Neuronal stem cell (in vitro differentiated cells): ENCODE measurements at regions not wholly inside any gene's neighbourhood (a gene's known extent, or its start where the extent isn't known, plus 50 kb on each side); places are given as distances from the start of the nearest gene placed in this dataset.
A peak's percentile ranks its signal among the peaks of the same experiment; 100 is the strongest.

Experiments
- DNase-seq: peaks from one replicate; pipeline ENCODE4 v3.0.0-alpha.2; 2013; ENCODE audit warnings: low spot score
- H2AFZ ChIP-seq: one replicate; pipeline ENCODE4 v1.6.1; 2013; ENCODE audit warnings: mild to moderate bottlenecking, low read length, inconsistent platforms
- H2AK5ac ChIP-seq: 2 replicates; pipeline ENCODE4 v1.6.1; 2013; ENCODE audit warnings: low read depth, mild to moderate bottlenecking, inconsistent platforms, low read length, moderate library complexity, mixed read lengths
- H2BK120ac ChIP-seq: 2 replicates; pipeline ENCODE4 v1.6.1; 2013; ENCODE audit warnings: low read depth, mild to moderate bottlenecking, inconsistent platforms, low read length, moderate library complexity, mixed read lengths
- H2BK12ac ChIP-seq: one replicate; pipeline ENCODE4 v1.6.1; 2013; ENCODE audit warnings: low read length, inconsistent platforms
- H2BK15ac ChIP-seq: 2 replicates; pipeline ENCODE4 v1.6.1; 2013; ENCODE audit warnings: mild to moderate bottlenecking, low read length, inconsistent platforms, mixed read lengths
- H2BK5ac ChIP-seq: one replicate; pipeline ENCODE4 v1.6.1; 2013; ENCODE audit warnings: inconsistent platforms, mild to moderate bottlenecking, low read length, moderate library complexity
- H3K14ac ChIP-seq: one replicate; pipeline ENCODE4 v1.6.1; 2013; ENCODE audit warnings: low read length, inconsistent platforms
- H3K18ac ChIP-seq: 2 replicates; pipeline ENCODE4 v1.6.1; 2013; ENCODE audit warnings: low read length, inconsistent platforms
- H3K23ac ChIP-seq: 2 replicates; pipeline ENCODE4 v1.6.1; 2013; ENCODE audit warnings: low read depth, mild to moderate bottlenecking, mixed read lengths, low read length, inconsistent platforms; ENCODE audit not compliant: poor library complexity
- H3K27ac ChIP-seq: replicated peaks from 3 replicates; pipeline ENCODE4 v1.5.1; 2013; ENCODE audit warnings: low read length, inconsistent platforms
- H3K27me3 ChIP-seq, 3 experiments: 2 replicates each; pipeline ENCODE4 v1.6.1; 2013; ENCODE audit warnings: low read length in 3 of 3, mild to moderate bottlenecking in 2 of 3, inconsistent platforms in 1 of 3, low read depth in 1 of 3, mixed read lengths in 1 of 3, moderate library complexity in 1 of 3; ENCODE audit not compliant: control insufficient read depth in 3 of 3, insufficient read depth in 3 of 3
- H3K36me3 ChIP-seq, 2 donors: replicated peaks in 1 of 2; 2 replicates each; pipeline ENCODE4 v1.6.1; 2013; ENCODE audit warnings: low read length in 2 of 2; ENCODE audit not compliant: control insufficient read depth in 2 of 2, insufficient read depth in 2 of 2
- H3K4ac ChIP-seq: 2 replicates; pipeline ENCODE4 v1.6.1; 2013; ENCODE audit warnings: inconsistent platforms, mild to moderate bottlenecking, low read length, moderate library complexity
- H3K4me1 ChIP-seq, 2 donors: 1 replicate in 1 of 2; 2 replicates in 1 of 2; pipeline ENCODE4 v1.6.1; 2013; ENCODE audit warnings: low read length in 2 of 2, low read depth in 1 of 2; ENCODE audit not compliant: control insufficient read depth in 2 of 2, insufficient read depth in 1 of 2
- H3K4me2 ChIP-seq: one replicate; pipeline ENCODE4 v1.6.1; 2013; ENCODE audit warnings: mild to moderate bottlenecking, low read length, inconsistent platforms; ENCODE audit not compliant: insufficient read depth, poor library complexity, severe bottlenecking
- H3K4me3 ChIP-seq, 2 donors: 2 replicates each; pipeline ENCODE4 v1.5.1; 2013; ENCODE audit warnings: low read length in 2 of 2, mild to moderate bottlenecking in 2 of 2, inconsistent platforms in 1 of 2, moderate library complexity in 1 of 2
- H3K79me1 ChIP-seq: one replicate; pipeline ENCODE4 v1.6.1; 2013; ENCODE audit warnings: low read depth, mild to moderate bottlenecking, inconsistent platforms, low read length, moderate library complexity
- H3K9ac ChIP-seq: one replicate; pipeline ENCODE4 v1.6.1; 2013; ENCODE audit warnings: mild to moderate bottlenecking, low read depth, low read length, inconsistent platforms; ENCODE audit not compliant: poor library complexity
- H3K9me3 ChIP-seq, 2 donors: replicated peaks in 1 of 2; 2 replicates each; pipeline versions ENCODE3 to v1.6.1; 2013; ENCODE audit warnings: low read length in 2 of 2, mild to moderate bottlenecking in 2 of 2, inconsistent platforms in 1 of 2, low read depth in 1 of 2, mixed read lengths in 1 of 2, moderate library complexity in 1 of 2; ENCODE audit not compliant: control insufficient read depth in 2 of 2, insufficient read depth in 1 of 2
- H4K8ac ChIP-seq: one replicate; pipeline ENCODE4 v1.6.1; 2013; ENCODE audit warnings: low read depth, mild to moderate bottlenecking, inconsistent platforms, low read length, moderate library complexity
- H4K91ac ChIP-seq: one replicate; pipeline ENCODE4 v1.6.1; 2013; ENCODE audit warnings: low read length, low read depth, mild to moderate bottlenecking, inconsistent platforms; ENCODE audit not compliant: poor library complexity
- WGBS, 2 donors: extraction: QIAGEN DNeasy Blood & Tissue Kit; methylation state at CpG; one replicate each; pipeline ENCODE4 v1.1.7; 2013; ENCODE audit warnings: missing lambda C conversion rate in 2 of 2, mixed read lengths in 1 of 2; ENCODE audit not compliant: insufficient read length in 2 of 2, insufficient replicate concordance in 1 of 2; ENCODE audit errors: extremely low coverage in 2 of 2; 5-methylcytosine and 5-hydroxymethylcytosine counted together

DNA sequence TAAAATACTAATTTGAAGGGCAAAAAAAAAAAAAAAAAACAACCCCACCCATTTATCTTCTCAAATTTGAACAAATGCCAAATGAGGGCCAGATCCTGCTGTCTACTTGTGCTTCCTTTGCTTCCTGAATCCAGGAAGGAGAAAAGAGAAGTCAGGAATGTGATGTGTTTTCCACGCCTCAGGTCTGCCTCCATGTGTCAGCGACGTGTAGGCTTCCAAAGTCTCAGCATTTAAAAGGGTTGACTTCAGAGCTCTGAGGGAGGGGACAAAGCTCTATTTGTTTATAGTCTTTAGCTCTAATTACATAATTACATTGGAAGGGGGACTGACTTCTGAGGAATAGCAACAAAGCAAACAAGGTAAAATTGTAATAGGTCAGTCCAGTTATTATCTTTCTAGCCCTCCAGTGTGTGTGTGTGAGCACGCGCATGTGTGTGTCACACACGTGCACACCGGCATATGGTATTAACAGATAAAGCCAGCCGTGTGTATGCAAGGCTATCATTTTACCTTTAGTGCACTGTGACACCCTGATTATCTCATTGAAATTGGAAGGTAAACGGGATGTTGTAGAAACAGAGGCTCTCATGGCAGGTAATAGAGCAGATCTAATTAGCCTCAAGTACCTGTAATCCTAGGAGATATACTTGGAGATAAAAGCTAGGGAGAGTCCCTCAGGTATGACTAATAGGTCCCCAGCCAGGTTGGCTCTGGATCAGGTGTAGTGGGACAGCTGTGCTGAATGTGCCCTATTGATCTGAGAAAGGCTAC lies 911.4 kb upstream of the ZEB2 start:
- Histone ChIP-seq H2BK12ac (no peak overlapping the region), H3K14ac (no peak overlapping the region), H3K27ac (no peak overlapping the region), H3K9me3 (no peaks in the 10 kb centered on the region), H3K18ac (no peak overlapping the region), H3K4me2 (no peak overlapping the region), H4K8ac (no peak overlapping the region), H3K27me3 (no peaks in the 10 kb centered on the region), H3K23ac (no peak overlapping the region), H3K4ac (no peak overlapping the region), H2BK120ac (no peak overlapping the region), H4K91ac (no peak overlapping the region), H3K9ac (no peak overlapping the region), H2BK5ac (no peak overlapping the region), H2BK15ac (no peak overlapping the region), H3K79me1 (no peaks in the 10 kb centered on the region), H2AK5ac (no peak overlapping the region), H3K4me1 (no peaks in the 10 kb centered on the region), H3K4me3 (no peak overlapping the region), H2AFZ (no peak overlapping the region), H3K36me3 (no peaks in the 10 kb centered on the region)
- DNase-seq: peak; percentile 11
- WGBS, 2 donors: no CpG with 5 or more reads among the region's 9 CpGs

DNA sequence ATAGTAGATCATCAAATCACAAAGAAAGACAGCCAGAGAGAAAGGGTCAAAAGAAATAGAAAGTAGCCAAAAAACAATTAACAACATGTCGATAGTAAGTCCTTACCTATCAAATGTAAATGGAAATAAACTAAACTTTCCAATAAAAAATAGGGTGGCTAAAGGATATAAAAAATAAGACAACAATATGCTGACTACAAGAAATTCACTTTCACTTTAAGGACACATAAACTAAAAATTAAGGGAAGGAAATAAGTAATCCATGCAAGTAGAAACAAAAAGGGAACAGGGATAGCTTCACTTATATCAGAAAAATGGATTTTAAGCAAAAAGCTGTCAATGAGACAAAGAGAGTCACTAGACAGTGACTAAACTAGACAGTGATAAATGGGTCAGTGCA lies 903.9 kb upstream of the ZEB2 start:
- H2BK5ac ChIP-seq: no peak overlapping the region
- H2BK12ac ChIP-seq: no peak overlapping the region
- H3K27ac ChIP-seq: no peak overlapping the region
- no peaks in the 10 kb centered on the region for H3K27me3 ChIP-seq
- no peak overlapping the region for H3K4me2 ChIP-seq
- H3K4ac ChIP-seq: no peak overlapping the region
- H2BK15ac ChIP-seq: no peak overlapping the region
- no peak overlapping the region for H4K8ac ChIP-seq
- peaks cover 3% of the 10 kb centered on the region for H3K79me1 ChIP-seq
- peaks cover 3 to 10% of the 10 kb centered on the region in 2 donors for H3K9me3 ChIP-seq
- H3K4me3 ChIP-seq: no peak overlapping the region
- no peak overlapping the region for H2BK120ac ChIP-seq
- H2AFZ ChIP-seq: no peak overlapping the region
- H2AK5ac ChIP-seq: no peak overlapping the region
- no peak overlapping the region for H3K23ac ChIP-seq
- no CpG with 5 or more reads among the region's 1 CpG for WGBS, 2 donors
- H3K9ac ChIP-seq: no peak overlapping the region
- H3K4me1 ChIP-seq: no peaks in the 10 kb centered on the region
- no peak overlapping the region for H3K14ac ChIP-seq
- no peak for DNase-seq
- no peak overlapping the region for H3K18ac ChIP-seq
- H3K36me3 ChIP-seq: no peaks in the 10 kb centered on the region
- no peak overlapping the region for H4K91ac ChIP-seq

DNA sequence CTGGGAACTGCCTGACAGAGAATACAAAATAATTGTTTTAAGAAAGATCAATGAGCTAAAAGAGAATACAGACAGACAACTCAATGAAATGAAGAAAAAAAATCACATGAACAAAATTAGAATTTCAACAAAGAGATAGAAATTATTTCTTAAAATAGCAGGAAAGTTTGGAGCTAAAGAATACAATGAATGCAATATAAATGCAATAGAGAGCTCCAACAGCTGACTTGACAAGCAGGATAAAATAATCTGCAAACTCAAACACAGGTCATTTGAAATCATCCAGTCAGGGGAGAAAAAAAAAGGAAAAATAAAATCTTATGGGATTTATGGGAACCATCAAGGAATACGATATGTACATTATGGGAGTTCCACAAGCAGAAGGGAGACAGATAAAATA lies 902.7 kb upstream of the ZEB2 start:
- Histone ChIP-seq H3K18ac (no peak overlapping the region), H3K4me1 (no peaks in the 10 kb centered on the region), H3K9ac (no peak overlapping the region), H4K8ac (no peak overlapping the region), H3K36me3 (no peaks in the 10 kb centered on the region), H3K4me2 (no peak overlapping the region), H3K4me3 (no peak overlapping the region), H2BK12ac (no peak overlapping the region), H3K27ac (no peak overlapping the region), H3K23ac (no peak overlapping the region), H2BK5ac (no peak overlapping the region), H3K79me1 (peaks cover 3% of the 10 kb centered on the region), H3K9me3 (peaks cover 3 to 10% of the 10 kb centered on the region in 2 donors), H2AK5ac (no peak overlapping the region), H2AFZ (no peak overlapping the region), H4K91ac (no peak overlapping the region), H3K27me3 (no peaks in the 10 kb centered on the region), H3K14ac (no peak overlapping the region), H3K4ac (no peak overlapping the region), H2BK120ac (no peak overlapping the region), H2BK15ac (no peak overlapping the region)
- no CpG with 5 or more reads among the region's 1 CpG for WGBS, 2 donors
- no peak for DNase-seq

DNA sequence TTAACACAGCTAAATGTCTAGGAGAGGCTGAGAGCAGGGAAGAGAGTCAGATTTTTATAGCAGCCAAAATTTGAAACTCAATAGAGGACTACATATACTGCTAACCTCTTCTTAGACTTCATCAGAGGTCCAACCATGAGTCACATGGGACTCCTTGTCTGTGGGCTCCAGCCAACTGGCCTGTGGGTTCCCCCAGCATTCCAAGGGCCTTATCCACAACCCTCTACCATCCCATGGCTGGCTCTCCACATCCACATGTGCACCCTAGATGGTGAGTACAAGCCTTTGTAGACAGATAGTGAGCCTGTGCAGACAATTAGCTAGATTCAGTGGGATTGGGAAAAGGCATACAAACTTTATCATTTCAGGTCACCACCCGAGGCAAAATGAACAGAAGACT lies 901.9 kb upstream of the ZEB2 start:
- H3K23ac ChIP-seq: no peak overlapping the region
- no peak overlapping the region for H3K4ac ChIP-seq

More for the DNA sequence above, 901.9 kb upstream of the ZEB2 start:
- H2BK15ac ChIP-seq: no peak overlapping the region
- no peak overlapping the region for H2BK120ac ChIP-seq
- no peaks in the 10 kb centered on the region for H3K4me1 ChIP-seq
- DNase-seq: no peak
- H3K9ac ChIP-seq: no peak overlapping the region
- H3K14ac ChIP-seq: no peak overlapping the region
- H3K27ac ChIP-seq: no peak overlapping the region
- peaks cover 3 to 10% of the 10 kb centered on the region in 2 donors for H3K9me3 ChIP-seq
- H3K36me3 ChIP-seq: no peaks in the 10 kb centered on the region
- no peak overlapping the region for H3K4me3 ChIP-seq
- no peak overlapping the region for H2AFZ ChIP-seq
- no peak overlapping the region for H2BK12ac ChIP-seq
- no peak overlapping the region for H4K8ac ChIP-seq
- H2BK5ac ChIP-seq: no peak overlapping the region
- no peak overlapping the region for H4K91ac ChIP-seq
- WGBS, 2 donors: no CpG with 5 or more reads among the region's 1 CpG
- no peak overlapping the region for H3K18ac ChIP-seq
- H2AK5ac ChIP-seq: no peak overlapping the region
- H3K79me1 ChIP-seq: peaks cover 3% of the 10 kb centered on the region
- no peaks in the 10 kb centered on the region for H3K27me3 ChIP-seq
- no peak overlapping the region for H3K4me2 ChIP-seq
